SK-N-SH (cell line): ENCODE measurements at regions not wholly inside any gene's neighbourhood (a gene's known extent, or its start where the extent isn't known, plus 50 kb on each side); places are given as distances from the start of the nearest gene placed in this dataset.

ENCODE experiments used
- CTCF ChIA-PET: fragments of 300-600, 350-600 bp; formaldehyde crosslinking; extraction: SDS; loops from one replicate; lab custom pipeline; 2021; lab: Yijun Ruan, JAX
- POLR2A ChIA-PET: fragments of 350-600 bp; sonication (Branson Sonifier 250); formaldehyde crosslinking; extraction: SDS; loops from one replicate; lab custom pipeline; 2020; ENCODE audit warnings: antibody characterized with exemption, inconsistent platforms; lab: Yijun Ruan, JAX
- DNase-seq: peaks from one replicate; pipeline ENCODE4 v3.0.0; 2012
- H2AFZ ChIP-seq: fragments of 200-600 bp; sonication (generic); 2 replicates; pipeline ENCODE4 v1.8.1; 2016; ENCODE audit warnings: antibody characterized with exemption, mild to moderate bottlenecking, low read depth
- H3F3A ChIP-seq: fragments of 200-600 bp; sonication (generic); replicated peaks from 2 replicates; pipeline ENCODE3; 2016; ENCODE audit warnings: antibody characterized with exemption, mild to moderate bottlenecking; ENCODE audit not compliant: insufficient read depth
- H3K27ac ChIP-seq, 2 experiments: fragments of 200-500 bp in 1 of 2; fragments of 200-600 bp in 1 of 2; sonication (Bioruptor generic) in 1 of 2; sonication (generic), shearing (Covaris generic) in 1 of 2; 2 replicates each; pipeline versions ENCODE4 v1.5.1 to v1.6.1; 2014 to 2016; ENCODE audit warnings: low read depth in 2 of 2, inconsistent platforms in 1 of 2, low read length in 1 of 2, mild to moderate bottlenecking in 1 of 2, mixed read lengths in 1 of 2
- H3K27me3 ChIP-seq: fragments of 200-600 bp; sonication (generic), shearing (Covaris generic); 2 replicates; pipeline ENCODE4 v1.6.1; 2016; ENCODE audit warnings: mixed run types; ENCODE audit not compliant: insufficient read depth
- H3K36me3 ChIP-seq, 2 experiments: fragments of 200-500 bp in 1 of 2; fragments of 200-600 bp in 1 of 2; sonication (Bioruptor generic) in 1 of 2; sonication (generic) in 1 of 2; replicated peaks in 1 of 2; 2 replicates each; pipeline versions ENCODE3 to v1.5.1; 2014 to 2016; ENCODE audit warnings: low read length in 1 of 2, mild to moderate bottlenecking in 1 of 2; ENCODE audit not compliant: insufficient read depth in 2 of 2, control insufficient read depth in 1 of 2
- H3K4me1 ChIP-seq, 2 experiments: fragments of 200-500 bp in 1 of 2; fragments of 200-600 bp in 1 of 2; sonication (Bioruptor generic) in 1 of 2; sonication (generic), shearing (Covaris generic) in 1 of 2; 2 replicates each; pipeline versions ENCODE4 v1.5.1 to v1.6.1; 2014 to 2016; ENCODE audit warnings: low read depth in 1 of 2, low read length in 1 of 2, mixed run types in 1 of 2; ENCODE audit not compliant: insufficient read depth in 2 of 2, control insufficient read depth in 1 of 2
- H3K4me2 ChIP-seq: fragments of 200-600 bp; sonication (generic), shearing (Covaris generic); 2 replicates; pipeline ENCODE4 v1.6.1; 2017; ENCODE audit warnings: mixed run types
- H3K4me3 ChIP-seq, 2 experiments: fragments of 200-500 bp in 1 of 2; fragments of 200-600 bp in 1 of 2; sonication (Bioruptor generic) in 1 of 2; sonication (generic), shearing (Covaris generic) in 1 of 2; 2 replicates each; pipeline versions ENCODE4 v1.5.1 to v1.8.1; 2014 to 2016; ENCODE audit warnings: low read depth in 2 of 2, inconsistent platforms in 1 of 2, low read length in 1 of 2, mild to moderate bottlenecking in 1 of 2, mixed read lengths in 1 of 2, moderate library complexity in 1 of 2
- H3K79me2 ChIP-seq: fragments of 200-600 bp; sonication (generic); 2 replicates; pipeline ENCODE4 v1.8.1; 2017; ENCODE audit warnings: mild to moderate bottlenecking; ENCODE audit not compliant: insufficient read depth
- H3K9ac ChIP-seq: fragments of 200-600 bp; sonication (generic); 2 replicates; pipeline ENCODE4 v1.6.1; 2017; ENCODE audit warnings: mixed run types
- H3K9me2 ChIP-seq: fragments of 200-600 bp; sonication (generic); 2 replicates; pipeline ENCODE4 v1.6.1; 2017; ENCODE audit warnings: mixed run types
- H3K9me3 ChIP-seq: fragments of 200-600 bp; sonication (generic); 2 replicates; pipeline ENCODE4 v1.6.1; 2017; ENCODE audit warnings: mixed run types, mild to moderate bottlenecking, moderate library complexity
- H4K20me1 ChIP-seq: fragments of 200-600 bp; sonication (generic); 2 replicates; pipeline ENCODE4 v1.6.1; 2017; ENCODE audit warnings: mild to moderate bottlenecking, mixed run types; ENCODE audit not compliant: insufficient read depth
- CTCF ChIP-seq: fragments of 200-600 bp; sonication (generic); IDR thresholded peaks from 2 replicates; pipeline ENCODE4 v1.6.1; 2017; ENCODE audit warnings: antibody characterized with exemption, mild to moderate bottlenecking, moderate library complexity
- ELF1 ChIP-seq: IDR thresholded peaks from 2 replicates; pipeline ENCODE4 v1.4.0; 2012
- EP300 ChIP-seq, 2 experiments: IDR thresholded peaks; 2 replicates each; pipeline versions ENCODE4 v1.4.0 to v1.6.1; 2012; ENCODE audit warnings: borderline replicate concordance in 1 of 2, low read depth in 1 of 2, low read length in 1 of 2
- FOSL2 ChIP-seq: IDR thresholded peaks from 2 replicates; pipeline ENCODE4 v1.4.0; 2012; ENCODE audit warnings: low read depth, mild to moderate bottlenecking, moderate library complexity, borderline replicate concordance
- FOXJ3 ChIP-seq: sonication (generic); formaldehyde crosslinking; IDR thresholded peaks from 2 replicates; pipeline ENCODE4 v1.5.1; 2020; ENCODE audit warnings: mild to moderate bottlenecking, missing genetic modification reagents
- FOXM1 ChIP-seq: IDR thresholded peaks from 2 replicates; pipeline ENCODE4 v1.4.0; 2012; ENCODE audit warnings: low read depth, mild to moderate bottlenecking
- GABPA ChIP-seq: IDR thresholded peaks from 2 replicates; pipeline ENCODE4 v1.4.0; 2012; ENCODE audit warnings: low read depth, mild to moderate bottlenecking
- IRF3 ChIP-seq: fragments of 150-350 bp; IDR thresholded peaks from 2 replicates; pipeline ENCODE4 v1.6.1; 2016; ENCODE audit warnings: mild to moderate bottlenecking, low read depth, low read length
- JUND ChIP-seq: IDR thresholded peaks from 2 replicates; pipeline ENCODE4 v1.4.0; 2012
- MEF2A ChIP-seq: IDR thresholded peaks from 2 replicates; pipeline ENCODE4 v1.4.0; 2012; ENCODE audit warnings: low read depth, borderline replicate concordance
- MXI1 ChIP-seq: IDR thresholded peaks from 2 replicates; pipeline ENCODE4 v1.6.1; 2012; ENCODE audit warnings: mild to moderate bottlenecking, low read depth, low read length, improper control_type of control experiment
- NFIC ChIP-seq: IDR thresholded peaks from 2 replicates; pipeline ENCODE4 v1.4.0; 2012; ENCODE audit warnings: borderline replicate concordance
- POLR2AphosphoS5 ChIP-seq: IDR thresholded peaks from 2 replicates; pipeline ENCODE4 v1.6.1; 2012; ENCODE audit warnings: low read depth, low read length
- RAD21 ChIP-seq: IDR thresholded peaks from 2 replicates; pipeline ENCODE4 v1.6.1; 2012; ENCODE audit warnings: mild to moderate bottlenecking, low read length
- REST ChIP-seq: IDR thresholded peaks from 2 replicates; pipeline ENCODE4 v1.6.1; 2012; ENCODE audit warnings: mild to moderate bottlenecking, low read depth, low read length, moderate library complexity
- SMC3 ChIP-seq: IDR thresholded peaks from 2 replicates; pipeline ENCODE4 v1.6.1; 2012; ENCODE audit warnings: low read depth, low read length, improper control_type of control experiment
- YY1 ChIP-seq: IDR thresholded peaks from 2 replicates; pipeline ENCODE4 v1.4.0; 2012; ENCODE audit warnings: low read depth, mild to moderate bottlenecking
- ZBTB33 ChIP-seq: IDR thresholded peaks from 2 replicates; pipeline ENCODE4 v1.4.0; 2012; ENCODE audit warnings: low read depth, borderline replicate concordance
- WGBS: methylation state at CpG from one replicate; pipeline ENCODE4 v1.1.6; 2017; ENCODE audit warnings: low lambda C conversion rate; 5-methylcytosine and 5-hydroxymethylcytosine counted together

- Histone ChIP-seq H3K79me2 (no peaks in the 10 kb centered on the region), H3K9me2 (no peaks in the 10 kb centered on the region), H4K20me1 (no peaks in the 10 kb centered on the region), H3K9me3 (no peaks in the 10 kb centered on the region), H3K4me2 (no peak overlapping the region), H3K9ac (no peak overlapping the region), H3K27me3 (no peaks in the 10 kb centered on the region), H3K27ac (no peak overlapping the region), H3K4me3 (no peak overlapping the region), H3K4me1 (peaks cover 0 to 5% of the 10 kb centered on the region in 2 experiments; a peak in 2 of 4 replicates), H2AFZ (no peak overlapping the region), H3F3A (no peaks in the 10 kb centered on the region), H3K36me3 (no peaks in the 10 kb centered on the region)
- no peak for DNase-seq
- WGBS: 82% methylated on average over 3 of the region's 3 CpGs
- TF ChIP-seq FOXM1 (no peak), ELF1 (no peak), FOXJ3 (CRISPR knock-in tag) (no peak), RAD21 (no peak), MXI1 (no peak), IRF3 (no peak), YY1 (no peak), NFIC (no peak), SMC3 (no peak), REST (no peak), EP300 (IDR thresholded peaks at IDR 0.05; ENCODE audit: borderline replicate concordance in 1 of 2, low read depth in 1 of 2, low read length in 1 of 2) (no peak), FOSL2 (no peak), JUND (no peak), CTCF (no peak), MEF2A (no peak), ZBTB33 (no peak), POLR2AphosphoS5 (no peak), GABPA (no peak)
- ChIA-PET CTCF (interaction anchor here (1.2 kb wide), 1 partner anchor 15 kb away, joined by 3 read pairs; no protein-coding TSS in a partner anchor), POLR2A (no interaction called here)
Observed at GRCh38 chr10:88026031-88026430, 162.6 kb downstream of the PTEN start.
